Naive thymus-derived CD8-positive, alpha-beta T cell (primary cell): ENCODE measurements at regions not wholly inside any gene's neighbourhood (a gene's known extent, or its start where the extent isn't known, plus 50 kb on each side); places are given as distances from the start of the nearest gene placed in this dataset.

Experiments
- ATAC-seq, 2 donors: fragments of 150-1000 bp; cut with Tn5 transposase in 1 of 2; sonication (Bioruptor Pico), chemical (Tn5 transposase) in 1 of 2; 1 replicate in 1 of 2; 2 replicates in 1 of 2; pipeline ENCODE4 v1.10.0; 2021; ENCODE audit warnings: mild to moderate bottlenecking in 2 of 2, moderate library complexity in 2 of 2
- POLR2A ChIA-PET: fragments of 350-600 bp; sonication (Branson Sonifier 250); formaldehyde crosslinking; loops from one replicate; lab custom pipeline; 2021; ENCODE audit warnings: antibody characterized with exemption; lab: Charles Lee
- DNase-seq, 10 donors: peaks; one replicate each; pipeline versions ENCODE4 v3.0.0 to v3.0.0-alpha.2; 2020 to 2022
- H3K27ac Mint-ChIP-seq, 10 donors: one replicate each; pipeline ENCODE4 v1.8.0; 2020 to 2022; ENCODE audit warnings: mild to moderate bottlenecking in 10 of 10, mixed read lengths in 10 of 10, moderate library complexity in 4 of 10, inconsistent platforms in 1 of 10
- H3K27me3 Mint-ChIP-seq, 5 donors: one replicate each; pipeline ENCODE4 v1.8.0; 2021 to 2022; ENCODE audit warnings: mixed read lengths in 5 of 5
- H3K36me3 Mint-ChIP-seq, 3 donors: one replicate each; pipeline ENCODE4 v1.8.0; 2020 to 2022; ENCODE audit warnings: mixed read lengths in 3 of 3, mild to moderate bottlenecking in 2 of 3, inconsistent platforms in 1 of 3
- H3K4me1 Mint-ChIP-seq, 4 donors: one replicate each; pipeline ENCODE4 v1.8.0; 2021 to 2022; ENCODE audit warnings: mixed read lengths in 4 of 4
- H3K4me3 Mint-ChIP-seq, 10 donors: one replicate each; pipeline ENCODE4 v1.8.0; 2020 to 2022; ENCODE audit warnings: mild to moderate bottlenecking in 10 of 10, mixed read lengths in 10 of 10, moderate library complexity in 6 of 10, inconsistent platforms in 1 of 10
- H3K9me3 Mint-ChIP-seq, 9 donors: one replicate each; pipeline ENCODE4 v1.8.0; 2020 to 2022; ENCODE audit warnings: mixed read lengths in 9 of 9, mild to moderate bottlenecking in 3 of 9, inconsistent platforms in 1 of 9, moderate library complexity in 1 of 9

- H3K4me1 Mint-ChIP-seq, result no peaks in the 10 kb centered on the region
- no peaks in the 10 kb centered on the region for H3K36me3 Mint-ChIP-seq
- ATAC-seq (no peak), DNase-seq (no peak)
- no peak overlapping the region for H3K4me3 Mint-ChIP-seq
- POLR2A ChIA-PET, result no interaction called here
- H3K9me3 Mint-ChIP-seq, result no peaks in the 10 kb centered on the region
- H3K27me3 Mint-ChIP-seq, result peaks cover 0 to 22% (median 9%) of the 10 kb centered on the region in 5 donors
- H3K27ac Mint-ChIP-seq, result no peak overlapping the region
Measured at GRCh38 chr5:174991847-174992246, 267.5 kb downstream of the MSX2 start.

- Mint-ChIP-seq H3K27me3 (peaks cover 0 to 26% (median 9%) of the 10 kb centered on the region in 5 donors), H3K4me1 (no peaks in the 10 kb centered on the region), H3K9me3 (no peaks in the 10 kb centered on the region), H3K36me3 (no peaks in the 10 kb centered on the region), H3K27ac (no peak overlapping the region), H3K4me3 (no peak overlapping the region)
- no peak for ATAC-seq
- POLR2A ChIA-PET, result no interaction called here
- DNase-seq, result no peak
Measured at GRCh38 chr5:174990909-174991308, 266.5 kb downstream of the MSX2 start.

- DNase-seq (no peak), ATAC-seq (no peak)
- Mint-ChIP-seq H3K4me3 (no peak overlapping the region), H3K27ac (no peak overlapping the region), H3K4me1 (no peaks in the 10 kb centered on the region), H3K9me3 (no peaks in the 10 kb centered on the region), H3K36me3 (no peaks in the 10 kb centered on the region), H3K27me3 (peaks cover 0 to 31% (median 6%) of the 10 kb centered on the region in 5 donors)
- POLR2A ChIA-PET, result no interaction called here
Measured at GRCh38 chr5:174987443-174988012, 263.1 kb downstream of the MSX2 start.

- ATAC-seq, result no peak
- DNase-seq, result no peak
- Mint-ChIP-seq H3K36me3 (no peaks in the 10 kb centered on the region), H3K9me3 (no peaks in the 10 kb centered on the region), H3K27me3 (peaks cover 0 to 29% (median 5%) of the 10 kb centered on the region in 5 donors), H3K4me3 (no peak overlapping the region), H3K27ac (peak overlapping the region in 1 of 10 donors; percentile 87), H3K4me1 (no peaks in the 10 kb centered on the region)
- POLR2A ChIA-PET, result no interaction called here
Measured at GRCh38 chr5:174984863-174985262, 260.5 kb downstream of the MSX2 start.

GRCh38 chr5:174982485-174982884 lies 258.1 kb downstream of the MSX2 start:
- POLR2A ChIA-PET, result no interaction called here
- H3K4me3 Mint-ChIP-seq, result no peak overlapping the region
- no peak for DNase-seq

GRCh38 chr5:174981416-174981815 lies 257.0 kb downstream of the MSX2 start:
- Mint-ChIP-seq H3K36me3 (no peaks in the 10 kb centered on the region), H3K9me3 (peaks cover 0 to 2% (median 0%) of the 10 kb centered on the region in 9 donors), H3K4me1 (no peaks in the 10 kb centered on the region), H3K27me3 (peaks cover 0 to 33% (median 7%) of the 10 kb centered on the region in 5 donors), H3K4me3 (no peak overlapping the region), H3K27ac (no peak overlapping the region)
- ATAC-seq (no peak), DNase-seq (no peak)
- POLR2A ChIA-PET, result no interaction called here

More at GRCh38 chr5:174982485-174982884, 258.1 kb downstream of the MSX2 start:
- Mint-ChIP-seq H3K9me3 (peaks cover 0 to 2% (median 0%) of the 10 kb centered on the region in 9 donors), H3K36me3 (no peaks in the 10 kb centered on the region), H3K4me1 (no peaks in the 10 kb centered on the region), H3K27me3 (peaks cover 0 to 29% (median 7%) of the 10 kb centered on the region in 5 donors), H3K27ac (no peak overlapping the region)
- ATAC-seq, result no peak

- Mint-ChIP-seq H3K27me3 (peaks cover under 1 to 34% (median 7%) of the 10 kb centered on the region in 5 donors), H3K27ac (no peak overlapping the region), H3K4me1 (no peaks in the 10 kb centered on the region), H3K4me3 (no peak overlapping the region), H3K9me3 (peaks cover 0 to 2% (median 0%) of the 10 kb centered on the region in 9 donors), H3K36me3 (no peaks in the 10 kb centered on the region)
- POLR2A ChIA-PET, result no interaction called here
- no peak for DNase-seq
- ATAC-seq, result no peak
Measured at GRCh38 chr5:174980952-174981351, 256.6 kb downstream of the MSX2 start.

- no peak for ATAC-seq
- Mint-ChIP-seq H3K27me3 (peaks cover 11 to 63% (median 30%) of the 10 kb centered on the region in 5 donors), H3K4me3 (no peak overlapping the region), H3K36me3 (peaks cover 0 to 12% (median 0%) of the 10 kb centered on the region in 3 donors), H3K9me3 (peaks cover 2 to 31% (median 17%) of the 10 kb centered on the region in 9 donors), H3K27ac (no peak overlapping the region), H3K4me1 (no peaks in the 10 kb centered on the region)
- no peak for DNase-seq
- POLR2A ChIA-PET, result no interaction called here
Measured at GRCh38 chr5:174972291-174972690, 247.9 kb downstream of the MSX2 start.

GRCh38 chr5:174971210-174971609 lies 246.8 kb downstream of the MSX2 start:
- POLR2A ChIA-PET, result interaction anchor here (0.7 kb wide), 1 partner anchor 49 kb away, joined by 3 read pairs; no protein-coding TSS in a partner anchor

GRCh38 chr5:174970502-174970901 lies 246.1 kb downstream of the MSX2 start:
- POLR2A ChIA-PET, result no interaction called here
- Mint-ChIP-seq H3K27ac (no peak overlapping the region), H3K4me1 (no peaks in the 10 kb centered on the region)

More at GRCh38 chr5:174971210-174971609, 246.8 kb downstream of the MSX2 start:
- no peak for DNase-seq
- H3K4me3 Mint-ChIP-seq, result no peak overlapping the region
- H3K9me3 Mint-ChIP-seq, result peaks cover 7 to 41% (median 24%) of the 10 kb centered on the region in 9 donors
- H3K27me3 Mint-ChIP-seq, result peaks cover 11 to 57% (median 27%) of the 10 kb centered on the region in 5 donors
- no peak for ATAC-seq
- H3K27ac Mint-ChIP-seq, result no peak overlapping the region
- H3K4me1 Mint-ChIP-seq, result no peaks in the 10 kb centered on the region
- peaks cover 0 to 23% (median 0%) of the 10 kb centered on the region in 3 donors for H3K36me3 Mint-ChIP-seq

GRCh38 chr5:174953871-174954270 lies 229.5 kb downstream of the MSX2 start:
- no peaks in the 10 kb centered on the region for H3K4me1 Mint-ChIP-seq
- H3K36me3 Mint-ChIP-seq, result no peaks in the 10 kb centered on the region
- H3K4me3 Mint-ChIP-seq, result no peak overlapping the region
- DNase-seq (no peak), ATAC-seq (no peak)
- peaks cover 0 to 2% (median 0%) of the 10 kb centered on the region in 9 donors for H3K9me3 Mint-ChIP-seq
- POLR2A ChIA-PET, result no interaction called here
- H3K27ac Mint-ChIP-seq, result no peak overlapping the region
- peaks cover 2 to 18% (median 10%) of the 10 kb centered on the region in 5 donors for H3K27me3 Mint-ChIP-seq

More at GRCh38 chr5:174970502-174970901, 246.1 kb downstream of the MSX2 start:
- DNase-seq (no peak), ATAC-seq (no peak)
- no peak overlapping the region for H3K4me3 Mint-ChIP-seq
- H3K9me3 Mint-ChIP-seq, result peaks cover 10 to 47% (median 30%) of the 10 kb centered on the region in 9 donors
- H3K36me3 Mint-ChIP-seq, result peaks cover 0 to 30% (median 1%) of the 10 kb centered on the region in 3 donors
- peaks cover 10 to 50% (median 24%) of the 10 kb centered on the region in 5 donors for H3K27me3 Mint-ChIP-seq

- no peaks in the 10 kb centered on the region for H3K4me1 Mint-ChIP-seq
- no peaks in the 10 kb centered on the region for H3K9me3 Mint-ChIP-seq
- no peak overlapping the region for H3K27ac Mint-ChIP-seq
- ATAC-seq (peak; percentile 55 to 70), DNase-seq (peak; percentile 18 to 75 (median 38))
- no peak overlapping the region for H3K4me3 Mint-ChIP-seq
- no peaks in the 10 kb centered on the region for H3K36me3 Mint-ChIP-seq
- POLR2A ChIA-PET, result no interaction called here
- peaks cover 6 to 26% (median 11%) of the 10 kb centered on the region in 5 donors for H3K27me3 Mint-ChIP-seq
Measured at GRCh38 chr5:174951151-174951780, 226.9 kb downstream of the MSX2 start.

- no peaks in the 10 kb centered on the region for H3K9me3 Mint-ChIP-seq
- POLR2A ChIA-PET, result no interaction called here
- no peaks in the 10 kb centered on the region for H3K4me1 Mint-ChIP-seq
- H3K27me3 Mint-ChIP-seq, result peaks cover 8 to 41% (median 15%) of the 10 kb centered on the region in 5 donors
- no peak overlapping the region for H3K4me3 Mint-ChIP-seq
- no peak overlapping the region for H3K27ac Mint-ChIP-seq
- DNase-seq (no peak), ATAC-seq (no peak)
- no peaks in the 10 kb centered on the region for H3K36me3 Mint-ChIP-seq
Measured at GRCh38 chr5:174947548-174947947, 223.2 kb downstream of the MSX2 start.
